B cell (primary cell): ENCODE measurements at regions not wholly inside any gene's neighbourhood (a gene's known extent, or its start where the extent isn't known, plus 50 kb on each side); places are given as distances from the start of the nearest gene placed in this dataset.

ENCODE experiments used
- EZH2 ChIP-seq: IDR thresholded peaks from 2 replicates; pipeline ENCODE4 v1.6.1; 2012; ENCODE audit warnings: borderline replicate concordance, low read depth, mild to moderate bottlenecking, moderate library complexity, low read length; ENCODE audit not compliant: insufficient read depth, poor library complexity, severe bottlenecking
- TF ChIP-seq, protein P1 (sequence below): fragments of 200-600 bp; IDR thresholded peaks from one replicate; pipeline ENCODE4 v1.8.0; 2022; ENCODE audit warnings: antibody characterized with exemption, mild to moderate bottlenecking

DNA sequence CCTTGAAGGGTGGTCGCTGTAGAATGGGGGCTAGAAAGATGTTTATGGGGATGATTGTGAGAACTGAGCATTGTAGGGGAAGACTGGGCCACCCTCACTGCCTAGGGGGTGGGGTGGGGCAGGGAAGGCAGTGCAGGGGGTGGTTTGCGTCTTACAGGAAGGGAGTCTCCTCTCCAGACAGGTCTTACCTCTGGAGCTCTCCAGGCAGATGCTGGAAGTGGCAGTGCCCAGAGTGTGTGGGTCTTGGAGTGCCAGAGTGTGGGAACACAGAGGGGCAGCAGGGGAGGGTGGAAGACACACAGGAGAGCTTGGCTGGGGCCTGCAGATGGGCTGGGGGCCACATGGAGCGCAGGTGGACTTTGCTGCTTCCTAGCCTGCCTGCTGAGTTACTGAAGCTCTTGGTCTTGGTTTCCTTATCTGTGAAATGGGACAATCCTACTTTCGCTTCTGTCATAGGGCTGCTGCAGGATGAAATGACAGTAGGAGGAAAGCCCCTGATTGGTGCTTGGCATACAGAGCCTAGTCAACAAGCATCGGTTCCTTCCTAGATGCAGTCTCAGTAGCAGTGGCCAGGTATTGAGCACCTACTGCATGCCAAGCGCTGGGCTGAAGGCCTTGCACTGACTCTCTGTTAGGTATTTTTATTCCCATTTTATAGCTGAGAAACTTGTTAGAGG, 118.3 kb downstream of the SLC25A47 start:
- TF ChIP-seq, protein P1, sequence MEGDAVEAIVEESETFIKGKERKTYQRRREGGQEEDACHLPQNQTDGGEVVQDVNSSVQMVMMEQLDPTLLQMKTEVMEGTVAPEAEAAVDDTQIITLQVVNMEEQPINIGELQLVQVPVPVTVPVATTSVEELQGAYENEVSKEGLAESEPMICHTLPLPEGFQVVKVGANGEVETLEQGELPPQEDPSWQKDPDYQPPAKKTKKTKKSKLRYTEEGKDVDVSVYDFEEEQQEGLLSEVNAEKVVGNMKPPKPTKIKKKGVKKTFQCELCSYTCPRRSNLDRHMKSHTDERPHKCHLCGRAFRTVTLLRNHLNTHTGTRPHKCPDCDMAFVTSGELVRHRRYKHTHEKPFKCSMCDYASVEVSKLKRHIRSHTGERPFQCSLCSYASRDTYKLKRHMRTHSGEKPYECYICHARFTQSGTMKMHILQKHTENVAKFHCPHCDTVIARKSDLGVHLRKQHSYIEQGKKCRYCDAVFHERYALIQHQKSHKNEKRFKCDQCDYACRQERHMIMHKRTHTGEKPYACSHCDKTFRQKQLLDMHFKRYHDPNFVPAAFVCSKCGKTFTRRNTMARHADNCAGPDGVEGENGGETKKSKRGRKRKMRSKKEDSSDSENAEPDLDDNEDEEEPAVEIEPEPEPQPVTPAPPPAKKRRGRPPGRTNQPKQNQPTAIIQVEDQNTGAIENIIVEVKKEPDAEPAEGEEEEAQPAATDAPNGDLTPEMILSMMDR: no peak
- TF ChIP-seq EZH2: no peak
